Prostate gland (tissue), 2 donors: ENCODE measurements at regions not wholly inside any gene's neighbourhood (a gene's known extent, or its start where the extent isn't known, plus 50 kb on each side); places are given as distances from the start of the nearest gene placed in this dataset.

Experiments used
- CTCF ChIP-seq, 4 experiments: fragments of 200-600 bp in 2 of 4; fragments of 450-650 bp in 2 of 4; sonication (generic) in 2 of 4; IDR thresholded peaks; 1 replicate in 3 of 4; 2 replicates in 1 of 4; pipeline ENCODE4 v1.5.1; 2016 to 2019; ENCODE audit warnings: antibody characterized with exemption in 4 of 4, mild to moderate bottlenecking in 2 of 4, moderate library complexity in 2 of 4
- POLR2A ChIP-seq: fragments of 450-650 bp; IDR thresholded peaks from one replicate; pipeline ENCODE4 v1.6.1; 2016; ENCODE audit warnings: antibody characterized with exemption, mild to moderate bottlenecking
- POLR2AphosphoS5 ChIP-seq: sonication (generic); formaldehyde crosslinking; IDR thresholded peaks from one replicate; pipeline ENCODE4 v1.6.1; 2017; ENCODE audit warnings: antibody characterized with exemption

DNA sequence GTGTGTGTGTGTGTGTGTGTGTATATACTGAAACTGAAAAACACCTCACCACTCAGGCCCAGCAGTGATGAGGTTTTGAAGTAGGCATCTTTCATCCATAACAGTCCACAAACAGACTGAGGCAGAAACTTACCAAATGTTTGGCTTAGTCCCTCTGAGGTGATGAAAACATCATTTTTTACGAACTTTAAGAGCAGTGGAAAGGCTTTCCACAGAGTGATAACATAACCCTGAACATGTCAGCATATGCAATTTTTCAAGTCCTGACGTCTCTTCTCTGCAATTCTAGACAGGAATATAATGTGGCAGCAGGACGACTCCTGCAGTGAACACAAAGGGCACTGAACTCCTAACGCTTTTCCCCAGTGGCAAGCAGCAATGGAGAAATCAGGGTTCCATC lies 247.0 kb upstream of the THBS1 start:
- no peak for TF ChIP-seq CTCF (IDR thresholded peaks at IDR 0.05)
- no peak for TF ChIP-seq POLR2AphosphoS5
- no peak for TF ChIP-seq POLR2A
